Epithelial cell of esophagus (primary cell): ENCODE measurements at regions not wholly inside any gene's neighbourhood (a gene's known extent, or its start where the extent isn't known, plus 50 kb on each side); places are given as distances from the start of the nearest gene placed in this dataset.

Source experiments
- DNase-seq: peaks from one replicate; pipeline ENCODE4 v3.0.0; 2010; ENCODE audit warnings: low read depth
- H3K4me3 ChIP-seq: 2 replicates; pipeline ENCODE4 v1.5.1; 2011; ENCODE audit warnings: mild to moderate bottlenecking, low read length, control low read depth
- CTCF ChIP-seq: IDR thresholded peaks from 2 replicates; pipeline ENCODE4 v1.5.1; 2011; ENCODE audit warnings: low read depth, mild to moderate bottlenecking, low read length, control low read depth, inconsistent platforms; ENCODE audit not compliant: insufficient read depth; ENCODE audit errors: missing control alignments

DNA sequence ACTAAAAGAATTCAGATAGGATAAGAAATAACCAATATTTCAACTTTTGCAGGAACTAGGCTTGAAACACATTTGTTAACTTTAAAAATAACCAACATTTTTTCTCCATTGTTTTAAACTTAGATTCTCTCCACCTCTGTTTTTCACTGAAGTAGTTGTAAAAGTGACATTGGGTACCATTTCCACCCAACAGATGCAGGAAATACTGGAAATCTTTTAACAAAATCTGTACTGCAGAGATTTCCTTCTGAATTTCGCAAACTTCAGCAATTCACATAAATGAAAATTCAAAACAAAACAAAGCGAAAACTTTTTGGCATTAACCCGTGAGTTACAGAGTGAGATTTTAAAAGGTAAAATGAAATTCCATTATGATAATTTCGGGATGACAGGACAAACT, 731.7 kb downstream of the RFPL4B start:
- DNase-seq = no peak
- no peak for TF ChIP-seq CTCF
- H3K4me3 ChIP-seq = no peak overlapping the region

GRCh38 chr6:113082745-113083144, 735.6 kb downstream of the RFPL4B start:
- peak; percentile 39 for DNase-seq
- TF ChIP-seq CTCF = no peak
- no peak overlapping the region for H3K4me3 ChIP-seq

- H3K4me3 ChIP-seq = no peak overlapping the region
- no peak for TF ChIP-seq CTCF
- DNase-seq = no peak
Measured at GRCh38 chr6:113083947-113084346, 736.8 kb downstream of the RFPL4B start.

DNA sequence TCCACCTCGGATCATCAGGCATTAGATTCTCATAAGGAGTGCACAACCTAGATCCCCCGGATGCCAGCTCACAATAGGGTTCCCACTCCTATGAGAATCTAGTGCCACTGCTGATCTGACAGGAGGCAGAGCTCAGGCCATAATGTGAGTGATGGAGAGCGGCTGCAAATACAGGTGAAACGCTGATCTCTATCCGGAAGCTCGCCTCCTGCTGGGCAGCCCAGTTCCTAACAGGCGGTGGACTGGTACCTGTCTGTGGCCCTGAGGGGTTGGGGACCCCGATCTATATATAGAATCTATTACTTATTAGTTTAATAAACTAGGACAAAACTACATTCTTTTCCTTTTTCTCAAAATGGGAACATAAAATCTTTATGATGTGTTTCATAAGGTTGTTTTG, 741.9 kb downstream of the RFPL4B start:
- TF ChIP-seq CTCF = no peak
- H3K4me3 ChIP-seq = no peak overlapping the region
- no peak for DNase-seq

- no peak for DNase-seq
- H3K4me3 ChIP-seq = no peak overlapping the region
- no peak for TF ChIP-seq CTCF
Measured at GRCh38 chr6:113092795-113093194, 745.7 kb downstream of the RFPL4B start.

GRCh38 chr6:113094779-113095178, 747.6 kb downstream of the RFPL4B start:
- TF ChIP-seq CTCF = no peak
- H3K4me3 ChIP-seq = no peak overlapping the region
- DNase-seq = no peak

DNA sequence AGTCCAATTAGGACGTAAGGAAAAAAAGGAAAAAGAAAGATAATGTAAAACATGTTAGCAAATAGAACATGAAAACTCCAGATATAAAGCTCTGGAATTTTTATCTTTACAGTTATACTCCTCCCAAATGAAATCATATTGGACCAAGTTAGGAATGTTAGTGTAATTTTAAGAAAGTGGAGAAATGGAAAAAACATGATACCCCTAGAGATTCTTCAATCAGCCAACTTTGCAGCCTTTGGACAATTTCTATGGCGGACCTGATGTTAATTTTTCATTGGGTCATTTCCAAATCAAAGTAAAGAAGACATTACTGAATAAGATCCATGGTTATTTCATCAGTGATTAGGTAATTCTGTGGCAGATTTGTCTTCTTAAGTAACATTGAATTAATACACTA, 748.7 kb downstream of the RFPL4B start:
- H3K4me3 ChIP-seq = no peak overlapping the region
- TF ChIP-seq CTCF = no peak
- DNase-seq = no peak
